Colonic mucosa (tissue), 4 donors: ENCODE measurements at regions not wholly inside any gene's neighbourhood (a gene's known extent, or its start where the extent isn't known, plus 50 kb on each side); places are given as distances from the start of the nearest gene placed in this dataset.
"Not testable (repeated sequence)": the region's sequence is repeated elsewhere in the genome, so short reads cannot be mapped to it uniquely, and the experiment has no call there.

Experiments
- DNase-seq: peaks from one replicate; pipeline ENCODE4 v3.0.0-alpha.2; 2020
- H3K27ac ChIP-seq: fragments of 200-600 bp; one replicate; pipeline ENCODE4 v1.8.0; 2021
- H3K27me3 ChIP-seq: fragments of 200-600 bp; one replicate; pipeline ENCODE4 v1.8.0; 2021
- H3K36me3 ChIP-seq: fragments of 200-600 bp; one replicate; pipeline ENCODE4 v1.8.0; 2021
- H3K4me1 ChIP-seq: fragments of 200-600 bp; one replicate; pipeline ENCODE4 v1.8.0; 2021; ENCODE audit warnings: mild to moderate bottlenecking
- H3K4me3 ChIP-seq: fragments of 200-600 bp; one replicate; pipeline ENCODE4 v1.8.0; 2021
- H3K9ac ChIP-seq, 2 donors: one replicate each; pipeline ENCODE4 v1.7.0; 2013; ENCODE audit warnings: control low read depth in 2 of 2, low read depth in 2 of 2, low read length in 2 of 2
- H3K9me3 ChIP-seq: fragments of 200-600 bp; one replicate; pipeline ENCODE4 v1.8.0; 2021
- intact Hi-C: fragments of 100-400 bp; cut with DNase I; formaldehyde crosslinking; loops from one replicate; pipeline ENCODE4 v1.14.1; 2022
- TF ChIP-seq, protein P1 (sequence below): fragments of 200-600 bp; IDR thresholded peaks from one replicate; pipeline ENCODE4 v1.8.0; 2022; ENCODE audit warnings: antibody characterized with exemption, mild to moderate bottlenecking
- donor health status: healthy.
- donor health status: DM: no; HTN: no; CAD: no.
- donor health status: DM: no; HTN: no; CAD: no.

- no peaks in the 10 kb centered on the region for H3K36me3 ChIP-seq
- no peak overlapping the region for H3K4me3 ChIP-seq
- TF ChIP-seq, protein P1, sequence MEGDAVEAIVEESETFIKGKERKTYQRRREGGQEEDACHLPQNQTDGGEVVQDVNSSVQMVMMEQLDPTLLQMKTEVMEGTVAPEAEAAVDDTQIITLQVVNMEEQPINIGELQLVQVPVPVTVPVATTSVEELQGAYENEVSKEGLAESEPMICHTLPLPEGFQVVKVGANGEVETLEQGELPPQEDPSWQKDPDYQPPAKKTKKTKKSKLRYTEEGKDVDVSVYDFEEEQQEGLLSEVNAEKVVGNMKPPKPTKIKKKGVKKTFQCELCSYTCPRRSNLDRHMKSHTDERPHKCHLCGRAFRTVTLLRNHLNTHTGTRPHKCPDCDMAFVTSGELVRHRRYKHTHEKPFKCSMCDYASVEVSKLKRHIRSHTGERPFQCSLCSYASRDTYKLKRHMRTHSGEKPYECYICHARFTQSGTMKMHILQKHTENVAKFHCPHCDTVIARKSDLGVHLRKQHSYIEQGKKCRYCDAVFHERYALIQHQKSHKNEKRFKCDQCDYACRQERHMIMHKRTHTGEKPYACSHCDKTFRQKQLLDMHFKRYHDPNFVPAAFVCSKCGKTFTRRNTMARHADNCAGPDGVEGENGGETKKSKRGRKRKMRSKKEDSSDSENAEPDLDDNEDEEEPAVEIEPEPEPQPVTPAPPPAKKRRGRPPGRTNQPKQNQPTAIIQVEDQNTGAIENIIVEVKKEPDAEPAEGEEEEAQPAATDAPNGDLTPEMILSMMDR: no peak
- H3K4me1 ChIP-seq: no peaks in the 10 kb centered on the region
- no peak overlapping the region for H3K27ac ChIP-seq
- DNase-seq: no peak
- intact Hi-C loops: no loop called here
- no peak overlapping the region for H3K9ac ChIP-seq
- no peaks in the 10 kb centered on the region for H3K9me3 ChIP-seq
- H3K27me3 ChIP-seq: no peaks in the 10 kb centered on the region
Measured at GRCh38 chr13:88718781-88719180, 1047.6 kb downstream of the SLITRK5 start.

GRCh38 chr13:88726075-88726474 is 1054.9 kb downstream of the SLITRK5 start:
- Histone ChIP-seq H3K9ac (no peak overlapping the region), H3K4me3 (no peak overlapping the region), H3K27me3 (no peaks in the 10 kb centered on the region), H3K36me3 (no peaks in the 10 kb centered on the region), H3K9me3 (no peaks in the 10 kb centered on the region), H3K27ac (no peak overlapping the region), H3K4me1 (no peaks in the 10 kb centered on the region)
- TF ChIP-seq, protein P1: no peak
- intact Hi-C loops: no loop called here
- no peak for DNase-seq

- H3K36me3 ChIP-seq, intact Hi-C loops, H3K27ac ChIP-seq, H3K27me3 ChIP-seq, H3K4me3 ChIP-seq, H3K9me3 ChIP-seq, H3K4me1 ChIP-seq, H3K9ac ChIP-seq, DNase-seq: not testable (repeated sequence)
Measured at GRCh38 chr13:88727236-88727635, 1056.1 kb downstream of the SLITRK5 start.

DNA sequence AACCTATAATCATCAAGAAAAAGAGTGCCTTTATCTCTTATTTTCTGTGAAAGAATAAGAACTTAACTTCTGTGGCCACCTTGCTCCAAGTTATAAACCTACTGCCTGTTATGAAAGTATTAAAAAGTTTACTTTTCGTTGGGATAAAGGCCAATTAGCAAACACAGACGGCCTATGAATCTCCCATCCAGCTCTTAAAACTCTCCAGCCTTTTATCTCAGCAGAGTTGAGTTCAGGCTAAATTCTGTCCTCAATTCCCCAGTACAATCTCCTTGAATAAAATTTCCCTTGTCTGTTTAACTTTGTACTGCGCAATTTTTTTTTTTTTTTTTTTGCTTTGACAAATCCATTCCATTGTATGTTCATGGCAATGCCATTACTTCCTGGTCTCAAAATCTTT is 1058.4 kb downstream of the SLITRK5 start:
- Histone ChIP-seq H3K9ac (no peak overlapping the region), H3K9me3 (no peaks in the 10 kb centered on the region), H3K27me3 (no peaks in the 10 kb centered on the region), H3K27ac (no peak overlapping the region), H3K4me3 (no peak overlapping the region), H3K4me1 (no peaks in the 10 kb centered on the region), H3K36me3 (no peaks in the 10 kb centered on the region)
- intact Hi-C loops: no loop called here
- no peak for DNase-seq
- TF ChIP-seq, protein P1: no peak

GRCh38 chr13:88736026-88736425 is 1064.9 kb downstream of the SLITRK5 start:
- no peaks in the 10 kb centered on the region for H3K4me1 ChIP-seq
- intact Hi-C loops: no loop called here
- H3K27me3 ChIP-seq: no peaks in the 10 kb centered on the region
- no peak overlapping the region for H3K4me3 ChIP-seq
- no peak for DNase-seq
- no peaks in the 10 kb centered on the region for H3K9me3 ChIP-seq
- no peaks in the 10 kb centered on the region for H3K36me3 ChIP-seq
- H3K27ac ChIP-seq: no peak overlapping the region
- no peak overlapping the region for H3K9ac ChIP-seq
- TF ChIP-seq, protein P1: no peak

- Histone ChIP-seq H3K27ac (no peak overlapping the region), H3K9ac (no peak overlapping the region), H3K4me1 (no peaks in the 10 kb centered on the region), H3K36me3 (no peaks in the 10 kb centered on the region), H3K9me3 (no peaks in the 10 kb centered on the region), H3K4me3 (no peak overlapping the region), H3K27me3 (no peaks in the 10 kb centered on the region)
- intact Hi-C loops: no loop called here
- TF ChIP-seq, protein P1: no peak
- DNase-seq: no peak
Measured at GRCh38 chr13:88739195-88739594, 1068.0 kb downstream of the SLITRK5 start.
